Activated CD4-positive, CD25-positive, alpha-beta regulatory T cell treated with anti-CD3 and anti-CD28 coated beads, Interleukin-2, amount 50 U/mL, for 24 hours (primary cell): ENCODE measurements at regions not wholly inside any gene's neighbourhood (a gene's known extent, or its start where the extent isn't known, plus 50 kb on each side); places are given as distances from the start of the nearest gene placed in this dataset.
A peak's percentile ranks its signal among the peaks of the same experiment; 100 is the strongest.

Experiments
- ATAC-seq, 2 donors: fragments of 150-1000 bp; cut with Tn5 transposase; one replicate each; pipeline ENCODE4 v1.10.0; 2021; ENCODE audit warnings: mild to moderate bottlenecking in 1 of 2, moderate library complexity in 1 of 2

DNA sequence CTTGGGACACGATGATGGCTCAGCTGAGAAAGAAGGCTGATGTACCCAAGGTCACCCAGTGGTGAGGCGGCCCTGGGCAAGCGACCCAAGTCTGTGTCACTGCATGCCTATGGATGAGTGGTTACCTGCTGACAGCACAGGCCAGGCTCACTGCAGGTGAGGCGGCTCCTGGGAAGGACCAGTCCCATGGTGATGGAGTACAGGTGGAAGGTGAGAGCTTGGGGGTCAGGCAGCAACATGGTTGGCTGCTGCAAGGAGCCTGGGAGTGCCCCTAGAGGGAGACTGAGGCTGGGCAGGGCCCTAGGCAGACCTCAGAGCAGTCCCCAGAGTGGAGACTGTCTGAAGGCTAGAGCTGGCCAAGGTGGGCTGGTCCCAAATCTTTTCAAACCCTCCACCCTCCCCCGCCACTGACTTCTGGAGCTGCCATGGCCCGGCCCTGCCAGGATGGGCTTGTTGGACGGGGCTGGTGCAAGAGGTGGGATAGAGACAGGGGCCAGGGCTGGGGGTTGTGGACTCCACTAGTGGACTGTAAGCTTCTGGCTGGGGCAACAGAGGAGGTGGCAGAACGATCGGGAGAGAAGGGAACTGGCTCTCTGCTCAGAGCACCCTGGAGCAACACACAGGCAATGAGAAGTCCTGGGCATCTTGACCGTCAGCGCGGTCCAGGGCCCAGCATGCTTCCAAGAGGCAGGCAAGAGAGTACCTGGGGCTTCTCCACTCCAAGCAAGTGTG is 72.5 kb upstream of the SLC6A11 start:
- ATAC-seq, result no peak

DNA sequence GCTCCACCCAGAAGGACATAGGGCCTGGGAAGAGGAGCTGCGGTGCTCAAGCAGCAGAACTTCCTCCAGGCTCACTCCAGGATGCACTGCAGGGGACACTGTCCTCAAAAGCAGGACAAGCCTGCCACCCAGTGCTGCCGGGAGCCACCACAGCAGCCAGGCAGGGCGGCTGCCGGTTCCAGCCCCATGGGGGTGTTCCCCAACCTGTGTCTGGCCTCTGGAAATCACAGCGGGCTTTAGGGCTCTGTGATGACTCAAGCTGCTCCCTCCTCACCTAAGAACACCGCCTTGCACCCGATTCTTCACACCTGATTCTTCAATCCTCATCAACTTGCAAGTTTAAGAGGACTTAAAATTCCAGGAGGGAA is 71.9 kb upstream of the SLC6A11 start:
- no peak for ATAC-seq

DNA sequence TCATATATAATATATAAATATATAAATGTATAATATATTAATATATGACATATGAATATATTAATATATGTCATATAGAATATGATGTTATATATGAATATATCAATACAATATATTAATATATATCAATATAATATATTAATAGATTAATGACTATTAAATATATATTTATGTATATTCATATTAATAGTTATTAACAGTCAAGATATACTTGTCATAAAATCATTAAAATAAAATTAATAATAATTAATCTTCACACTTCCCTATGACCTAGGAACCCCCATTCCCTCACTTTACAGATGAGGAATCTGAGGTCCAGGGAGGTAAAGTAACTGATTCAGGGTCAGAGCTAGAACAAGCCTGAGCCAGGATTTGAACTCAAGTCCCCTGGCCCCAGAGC is 70.6 kb upstream of the SLC6A11 start:
- no peak for ATAC-seq

DNA sequence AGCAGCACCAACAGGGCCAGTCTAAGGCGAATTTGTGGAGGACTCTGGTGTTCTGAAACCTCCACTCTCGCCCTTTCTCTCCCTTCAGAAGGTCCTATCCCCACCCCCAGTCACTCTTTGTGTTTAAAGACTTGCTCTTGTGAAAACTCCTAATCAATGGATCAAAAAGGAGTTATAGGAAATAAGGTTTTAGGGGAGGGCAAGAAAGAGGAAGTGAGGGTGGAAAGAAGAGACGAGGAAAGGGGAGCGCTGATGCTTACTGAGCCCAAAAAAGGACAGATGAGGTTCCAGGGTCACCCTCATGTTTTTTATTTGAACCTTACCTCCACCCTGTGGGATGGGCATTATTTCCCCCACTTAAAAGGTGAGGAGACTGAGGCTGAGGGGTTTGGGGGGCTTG is 70.0 kb upstream of the SLC6A11 start:
- no peak for ATAC-seq

DNA sequence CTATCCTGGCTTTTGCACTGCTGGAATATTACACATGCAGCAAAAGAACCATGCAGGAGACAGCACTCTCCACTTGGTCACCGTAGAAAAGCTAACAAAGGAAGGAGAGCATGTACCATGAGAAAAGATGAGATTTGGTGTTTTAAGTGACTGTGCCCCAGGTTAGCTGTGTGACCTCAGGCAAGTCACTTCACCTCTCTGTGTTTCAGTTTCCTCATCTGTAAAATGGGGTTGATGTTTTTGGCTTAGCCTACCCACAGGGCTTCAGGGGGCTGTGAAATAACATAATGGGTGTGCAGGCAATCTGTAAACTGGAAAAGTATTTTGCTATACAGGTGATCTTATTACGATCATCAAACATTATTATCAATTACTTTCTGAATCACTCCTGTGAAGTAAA is 69.3 kb upstream of the SLC6A11 start:
- ATAC-seq, result no peak

DNA sequence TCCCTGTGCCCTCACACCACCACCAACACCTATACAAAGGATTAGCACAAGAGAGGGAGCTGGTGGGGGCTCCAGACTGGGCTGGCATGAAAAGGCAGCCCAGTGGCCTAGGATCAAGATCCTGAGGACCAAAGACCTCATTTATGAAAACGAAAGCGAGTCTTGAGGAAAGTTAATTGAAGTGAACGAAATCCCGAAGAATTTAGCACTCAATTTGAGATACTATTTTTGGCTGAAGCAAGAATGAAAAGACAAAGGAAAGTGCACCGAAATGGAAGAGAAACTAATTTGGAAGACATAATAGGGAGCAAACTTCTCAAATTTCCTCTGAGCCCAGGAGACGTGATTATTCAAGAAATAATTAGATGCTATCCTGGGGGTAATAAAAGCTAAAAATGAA is 68.7 kb upstream of the SLC6A11 start:
- no peak for ATAC-seq

DNA sequence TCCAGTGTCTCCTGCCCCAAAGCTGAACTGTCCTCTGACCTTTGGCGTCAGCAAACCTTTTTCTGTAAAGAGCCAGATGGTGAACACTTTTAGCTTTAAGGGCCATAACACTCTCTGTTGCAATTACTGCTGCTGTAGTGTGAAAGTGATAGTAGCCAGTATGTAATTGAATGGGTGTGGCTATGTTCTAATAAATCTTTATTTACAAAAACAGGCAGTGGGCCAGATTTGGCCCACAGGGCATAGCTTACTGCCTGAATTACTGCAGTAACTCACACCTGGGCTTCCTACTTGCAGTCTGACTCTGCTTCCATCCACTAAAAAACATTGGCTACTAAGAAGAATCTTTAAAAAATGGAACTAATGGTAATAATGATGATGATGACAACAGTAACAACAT is 68.0 kb upstream of the SLC6A11 start:
- no peak for ATAC-seq

DNA sequence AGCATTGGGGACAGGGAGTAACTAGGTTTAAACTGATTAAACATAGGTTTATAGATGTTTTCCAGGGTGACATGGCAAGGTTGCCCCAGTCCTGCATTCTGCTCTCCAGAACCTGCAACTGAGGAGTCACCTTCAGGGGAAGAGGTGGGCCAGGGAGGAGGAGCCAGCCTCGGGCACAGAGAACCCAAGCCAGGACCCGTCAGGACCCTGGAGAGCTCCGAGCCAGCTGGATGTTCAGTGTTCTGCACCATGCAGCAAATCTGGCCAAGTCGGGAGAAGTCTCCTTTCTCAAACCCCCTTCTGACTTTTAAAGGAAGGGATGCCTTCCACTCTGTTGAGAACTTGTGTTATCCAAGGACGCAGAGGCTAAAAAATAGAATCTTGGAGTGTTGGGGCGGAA is 62.1 kb upstream of the SLC6A11 start:
- ATAC-seq, result no peak

DNA sequence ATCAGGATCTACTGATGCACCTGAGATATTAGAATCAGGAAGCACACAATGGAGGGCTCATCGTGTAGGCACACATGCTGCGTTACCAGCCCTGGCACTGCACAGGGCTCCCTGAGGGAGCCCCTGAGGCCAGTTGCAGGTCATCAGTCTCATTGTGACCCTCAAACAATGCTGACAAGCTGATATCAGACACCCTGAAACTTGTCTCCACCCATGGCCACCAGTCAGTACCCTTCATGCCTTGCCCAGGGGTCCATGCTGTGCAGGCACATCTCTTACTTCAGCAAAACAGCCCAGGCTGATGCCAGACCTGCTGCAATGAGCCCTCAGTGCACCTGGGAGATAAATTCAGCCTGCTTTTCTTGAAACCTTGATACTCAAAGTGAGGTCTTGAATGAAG is 59.5 kb upstream of the SLC6A11 start:
- ATAC-seq, result no peak

DNA sequence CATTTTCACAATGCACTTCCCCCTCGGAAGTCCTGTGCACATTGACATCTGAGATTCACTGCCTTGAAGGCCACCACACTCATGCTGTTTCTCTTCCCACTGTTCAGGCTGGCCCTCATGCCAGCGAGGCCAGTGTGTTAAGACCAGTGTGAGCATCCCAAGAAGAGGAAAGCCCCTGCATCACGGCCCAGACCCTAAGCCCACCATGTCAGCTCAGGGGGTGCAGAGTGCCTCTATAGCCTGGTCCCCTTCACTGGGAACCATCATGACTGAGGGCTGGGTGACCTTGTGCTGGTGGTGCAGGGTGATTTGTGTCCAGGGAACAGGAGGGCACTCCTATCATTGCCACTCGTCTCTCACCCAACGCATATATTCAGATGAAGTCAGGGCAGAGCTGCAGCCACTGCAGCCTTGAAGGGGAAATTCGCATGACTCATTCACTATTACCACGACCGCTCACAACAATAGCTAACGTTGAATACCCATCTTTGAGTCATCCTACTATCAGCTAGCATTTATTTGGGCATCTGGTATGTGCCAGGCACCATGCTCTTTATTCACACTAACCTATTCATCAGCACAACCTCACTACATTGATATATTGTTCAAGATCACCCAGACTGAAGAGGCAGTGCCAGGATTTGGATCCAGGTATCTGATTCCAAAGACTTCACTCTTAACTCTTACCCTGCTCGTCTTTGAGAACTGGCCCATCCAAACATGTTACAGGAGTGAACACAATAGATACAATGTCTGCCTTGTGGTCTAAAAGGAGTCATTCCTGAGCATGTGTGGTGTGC is 58.8 kb upstream of the SLC6A11 start:
- ATAC-seq, result peak; percentile 66 to 73

DNA sequence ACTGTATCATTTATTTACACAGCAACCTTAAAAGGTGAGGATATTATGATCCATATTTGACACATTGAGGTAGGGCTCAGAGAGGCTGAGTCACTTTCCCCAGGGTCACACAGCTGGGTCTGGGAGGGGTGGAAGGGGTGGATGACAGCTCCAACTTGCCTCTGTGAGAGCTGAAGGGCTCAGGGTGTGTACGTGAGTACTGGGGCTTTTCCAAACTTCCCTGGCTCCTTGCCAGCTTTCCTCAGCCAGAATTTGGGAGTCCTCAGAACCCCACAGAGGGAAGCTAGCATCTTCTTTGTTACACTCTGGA is 58.3 kb upstream of the SLC6A11 start:
- ATAC-seq, result peak; percentile 62 to 65

DNA sequence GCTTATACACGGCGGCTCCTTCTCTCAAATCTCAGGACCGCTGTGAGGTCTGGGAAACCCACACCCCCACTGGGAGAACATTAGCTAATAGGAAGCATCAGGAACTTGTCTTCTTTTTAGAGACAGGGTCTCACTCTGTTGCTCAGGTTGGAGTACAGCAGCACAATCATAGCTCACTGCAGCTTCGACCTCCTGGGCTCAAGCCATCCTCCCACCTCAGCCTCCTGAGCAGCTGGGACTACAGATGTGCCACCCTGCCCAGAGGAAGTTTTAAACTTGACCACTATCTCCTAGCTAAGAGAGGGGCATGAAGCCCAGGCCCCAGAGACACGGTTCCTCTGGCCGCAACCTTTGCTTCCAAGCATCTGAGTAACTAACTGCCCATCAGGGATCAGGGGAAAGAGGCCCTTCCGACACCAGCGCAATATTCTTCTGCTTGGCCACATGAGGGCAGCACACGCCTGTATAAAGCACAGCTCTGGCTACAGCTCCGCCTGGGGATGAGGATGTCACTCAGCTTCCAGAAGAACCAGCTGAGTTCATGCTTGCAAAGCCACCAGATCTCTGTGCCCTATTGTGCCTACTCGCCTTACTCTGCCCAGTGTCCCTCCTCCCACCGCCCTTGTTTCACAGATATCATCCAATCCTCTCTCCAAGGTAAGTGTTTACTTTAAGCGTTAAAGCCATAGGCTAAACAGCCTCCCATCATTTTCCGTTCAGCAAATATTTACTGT is 57.6 kb upstream of the SLC6A11 start:
- peak in 1 of 2 donors; percentile 61 for ATAC-seq

DNA sequence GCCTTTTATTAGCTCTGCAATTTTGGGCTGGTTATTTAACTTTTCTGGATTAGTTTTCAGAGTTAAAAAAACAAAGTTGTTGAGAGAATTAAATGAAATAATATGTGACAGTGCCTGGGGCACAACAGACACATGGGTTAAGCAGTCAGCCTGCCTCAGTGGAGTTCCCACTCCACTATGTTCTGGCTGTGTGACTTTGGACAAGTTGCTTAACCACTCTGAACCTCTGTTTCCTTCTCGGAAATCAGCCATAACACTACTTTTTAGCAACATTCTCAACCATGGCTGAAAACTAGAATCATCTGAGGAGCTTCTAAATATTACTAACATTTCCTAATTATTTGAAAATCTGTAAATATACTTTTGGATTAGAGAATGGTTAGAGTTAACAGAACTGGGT is 56.5 kb upstream of the SLC6A11 start:
- ATAC-seq, result no peak

DNA sequence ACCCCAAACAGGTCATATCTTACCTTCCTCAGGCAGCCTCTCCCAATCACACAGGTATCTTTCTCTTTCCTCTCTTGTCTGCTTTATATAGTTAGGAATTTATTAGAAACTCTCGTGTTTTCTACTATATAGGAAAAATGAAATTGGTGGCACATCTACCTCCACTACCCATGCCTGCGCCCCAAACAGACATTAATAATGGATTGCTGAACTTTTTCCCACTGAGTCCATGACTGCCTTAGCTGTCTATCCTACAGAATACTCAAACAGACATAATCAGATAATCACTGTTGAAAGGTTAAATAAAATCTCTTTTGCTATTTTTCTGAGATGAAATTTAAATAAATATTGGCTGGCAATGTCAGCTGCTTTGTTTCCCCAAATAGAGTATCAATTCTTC is 55.8 kb upstream of the SLC6A11 start:
- ATAC-seq, result no peak

DNA sequence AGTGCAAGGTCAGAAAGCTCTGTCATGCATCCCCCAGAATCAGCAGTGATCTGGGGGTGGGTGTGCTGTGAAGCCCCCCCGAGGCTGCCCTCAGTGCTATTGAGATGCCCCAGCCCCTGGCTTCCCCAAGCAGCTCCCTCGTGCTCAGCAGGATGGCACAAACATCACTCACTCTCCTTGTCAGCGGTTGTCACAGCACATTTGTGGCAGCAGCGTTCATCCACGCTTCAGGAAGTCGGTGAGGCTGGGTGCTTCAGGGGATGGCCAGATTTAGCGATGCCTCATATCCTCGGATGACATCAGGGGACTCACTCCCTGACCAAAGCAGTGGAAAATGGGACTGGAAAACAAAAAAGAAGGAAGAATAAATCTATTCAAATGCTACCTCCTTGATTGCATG is 54.4 kb upstream of the SLC6A11 start:
- ATAC-seq, result no peak

DNA sequence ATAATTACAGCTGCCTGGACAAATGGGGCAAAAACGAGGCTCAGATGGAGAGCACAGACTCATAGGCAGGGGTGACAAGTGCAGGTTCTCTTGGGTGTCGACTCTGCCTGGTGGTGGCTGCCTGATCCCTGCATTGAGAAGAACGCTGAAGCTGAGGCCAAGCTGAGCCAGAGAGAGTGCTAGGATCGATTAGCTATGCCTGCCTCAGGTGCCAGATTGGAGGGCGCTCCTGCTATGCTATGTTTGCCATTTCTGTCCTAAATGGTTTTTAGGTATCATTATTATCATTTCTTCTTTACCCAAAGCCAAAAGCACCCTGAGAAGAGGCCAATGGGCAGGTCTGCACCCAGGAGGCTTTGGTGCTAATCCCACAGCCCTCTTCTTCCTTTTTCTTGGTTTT is 53.9 kb upstream of the SLC6A11 start:
- no peak for ATAC-seq

DNA sequence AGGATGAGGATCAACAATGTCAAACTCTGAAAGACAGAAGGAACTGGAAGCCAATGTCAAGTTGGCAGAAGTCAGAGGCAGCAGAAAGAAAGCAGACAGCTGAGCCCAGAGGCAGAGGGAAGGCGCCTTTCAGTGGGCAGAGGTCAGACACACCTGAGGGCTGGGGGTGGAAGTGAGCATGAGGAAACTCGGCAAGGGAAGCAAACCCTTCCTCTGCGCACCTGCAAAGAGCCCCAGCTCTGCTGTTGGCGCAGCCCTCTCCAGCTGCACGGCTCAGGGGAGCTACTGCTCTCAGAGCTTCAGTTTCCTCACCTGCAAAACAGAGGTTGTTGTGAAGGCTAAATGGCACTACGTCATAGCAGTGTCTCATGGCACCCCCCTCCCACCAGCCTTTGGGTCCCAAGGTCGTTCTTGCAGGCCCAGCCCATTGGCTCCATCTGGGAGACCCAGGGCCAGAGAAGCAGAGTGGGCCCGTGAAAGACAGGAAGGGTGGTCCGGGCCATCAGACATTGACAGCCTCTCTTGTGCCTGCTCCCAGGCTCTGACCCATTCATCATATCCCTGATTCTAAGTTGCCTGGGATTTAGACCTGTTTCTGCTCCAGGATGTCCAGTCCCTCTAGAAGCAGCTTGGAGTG is 53.3 kb upstream of the SLC6A11 start:
- ATAC-seq, result no peak

DNA sequence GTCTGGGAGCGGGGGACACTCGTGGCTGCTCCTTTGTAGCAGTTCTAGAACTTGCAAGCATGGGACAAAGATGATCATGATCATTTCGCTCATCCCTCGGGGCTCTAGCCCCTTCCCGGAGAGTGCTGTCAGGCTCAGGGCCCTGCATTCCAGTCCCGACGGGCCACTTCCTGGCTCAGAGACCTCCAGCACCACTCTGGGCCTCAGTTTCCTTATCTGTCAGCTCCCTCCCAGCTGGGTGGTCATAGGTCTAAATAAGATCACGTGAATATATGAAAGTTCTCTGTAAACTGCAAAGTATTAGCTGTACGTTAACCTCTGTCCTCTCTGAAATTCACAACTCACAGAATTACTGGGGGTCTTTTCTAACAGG is 52.8 kb upstream of the SLC6A11 start:
- no peak for ATAC-seq

DNA sequence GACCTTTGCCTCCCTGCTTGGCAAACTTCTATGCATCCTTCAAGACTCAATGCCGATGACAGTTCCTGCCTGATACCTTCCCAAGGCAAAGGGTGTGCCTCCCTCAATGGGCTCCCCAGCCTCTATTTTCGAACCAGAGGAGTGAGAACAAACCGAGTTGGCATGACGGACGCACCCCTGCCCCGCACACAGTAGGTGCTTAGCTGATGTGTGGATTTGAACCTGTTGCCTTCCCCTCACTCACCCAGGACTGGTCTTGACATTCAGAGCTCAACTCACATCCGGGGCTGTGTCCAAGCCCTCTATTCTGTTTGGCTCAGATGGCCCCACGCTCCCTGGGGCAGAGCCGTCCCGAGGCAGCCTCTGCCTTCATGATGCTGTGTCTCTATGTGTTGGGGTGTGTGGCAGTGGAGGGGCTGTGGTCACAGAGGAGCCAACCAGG is 52.2 kb upstream of the SLC6A11 start:
- no peak for ATAC-seq

DNA sequence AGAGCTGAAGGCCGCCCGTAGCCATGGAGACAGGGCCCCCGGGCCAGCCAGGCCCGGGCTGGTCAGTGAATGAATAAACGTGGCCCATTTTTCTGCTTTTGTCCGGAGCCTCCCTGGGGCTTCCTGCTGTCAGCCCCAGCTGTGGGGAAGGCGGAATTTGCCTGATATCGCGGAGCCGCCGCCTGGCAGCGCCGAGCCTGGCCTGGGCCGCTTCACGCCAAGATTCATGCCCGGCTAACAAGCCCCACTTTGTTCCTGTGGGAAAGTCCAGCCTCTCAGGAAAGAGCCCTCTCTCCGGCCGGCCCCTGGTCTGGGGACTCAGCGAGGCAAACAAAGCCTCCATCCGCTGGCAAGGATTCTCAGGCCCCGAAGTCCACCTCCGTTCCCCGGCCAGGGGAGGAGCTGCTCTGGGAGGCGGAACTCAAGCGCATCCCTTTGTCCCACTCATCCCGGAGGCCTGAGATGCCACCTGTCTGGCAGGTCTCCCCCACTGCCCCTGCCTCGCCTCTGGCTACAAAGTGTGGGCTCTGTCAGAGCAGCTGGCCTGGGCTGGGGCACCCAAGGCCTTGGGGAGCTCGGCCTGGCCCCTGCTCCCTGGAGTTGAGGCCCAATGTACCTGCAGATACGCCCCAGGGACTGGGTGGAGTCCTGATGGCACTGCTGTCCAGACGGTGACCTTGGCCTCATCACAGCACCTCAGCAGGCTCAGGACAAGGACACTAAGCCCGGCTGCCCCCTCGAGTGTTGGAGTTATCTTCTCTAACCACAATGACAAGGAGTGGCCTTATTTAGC is 51.6 kb upstream of the SLC6A11 start:
- no peak for ATAC-seq

DNA sequence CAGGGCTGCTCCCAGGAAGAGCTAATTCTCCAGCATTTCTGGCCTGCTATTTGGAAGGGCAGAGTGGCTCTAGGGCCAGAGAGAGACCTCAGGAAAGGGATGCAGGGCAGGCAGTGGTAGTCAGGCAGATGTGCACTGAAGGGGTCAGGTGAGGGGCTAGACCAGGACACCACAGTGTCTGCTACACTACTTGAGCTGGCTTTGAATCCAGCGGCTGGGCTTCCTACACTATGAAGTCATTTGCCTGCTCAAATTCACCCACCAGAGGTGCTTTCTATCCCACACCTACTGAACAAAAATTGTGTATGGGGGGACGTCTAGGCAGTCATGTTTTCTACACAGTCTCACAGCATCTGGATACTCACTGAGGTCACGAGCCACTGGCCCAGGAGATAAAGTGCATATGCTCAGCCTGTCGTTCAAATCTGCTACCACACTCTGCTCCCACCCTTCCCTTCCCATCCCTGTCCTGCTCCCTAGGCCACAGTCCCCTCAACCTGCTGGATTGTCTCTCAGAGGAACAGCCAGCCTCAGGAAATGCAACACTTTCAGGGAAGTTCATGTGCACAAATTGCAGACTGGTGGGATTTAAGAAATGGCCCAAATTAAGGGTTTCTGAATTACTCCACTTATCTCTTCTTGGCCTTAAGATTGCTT is 49.9 kb upstream of the SLC6A11 start:
- ATAC-seq, result no peak
